Chondrocyte (in vitro differentiated cells): ENCODE measurements at regions not wholly inside any gene's neighbourhood (a gene's known extent, or its start where the extent isn't known, plus 50 kb on each side); places are given as distances from the start of the nearest gene placed in this dataset.
A peak's percentile ranks its signal among the peaks of the same experiment; 100 is the strongest.

Source experiments
- DNase-seq: peaks from one replicate; pipeline ENCODE4 v3.0.0; 2021; ENCODE audit warnings: mixed read lengths, low spot score
- H3K27ac Mint-ChIP-seq: one replicate; pipeline ENCODE4 v1.8.0; 2021; ENCODE audit warnings: mild to moderate bottlenecking, moderate library complexity, mixed read lengths; ENCODE audit not compliant: unreplicated experiment
- H3K27me3 Mint-ChIP-seq: 2 replicates; pipeline ENCODE4 v1.8.0; 2021; ENCODE audit warnings: low read depth, mixed read lengths
- H3K36me3 Mint-ChIP-seq: 2 replicates; pipeline ENCODE4 v1.8.0; 2021; ENCODE audit warnings: low read depth, mixed read lengths
- H3K4me1 Mint-ChIP-seq: 2 replicates; pipeline ENCODE4 v1.8.0; 2021; ENCODE audit warnings: low read depth, mild to moderate bottlenecking, mixed read lengths
- H3K4me3 Mint-ChIP-seq: one replicate; pipeline ENCODE4 v1.8.0; 2021; ENCODE audit warnings: mild to moderate bottlenecking, moderate library complexity, mixed read lengths; ENCODE audit not compliant: unreplicated experiment
- H3K9me3 Mint-ChIP-seq: 2 replicates; pipeline ENCODE4 v1.8.0; 2021; ENCODE audit warnings: low read depth, mixed read lengths
- TF ChIP-seq, protein P1 (sequence below): fragments of 200-600 bp; sonication (generic); IDR thresholded peaks from 2 replicates; pipeline ENCODE4 v1.5.0; 2021; ENCODE audit warnings: antibody characterized with exemption, mild to moderate bottlenecking, moderate library complexity

DNA sequence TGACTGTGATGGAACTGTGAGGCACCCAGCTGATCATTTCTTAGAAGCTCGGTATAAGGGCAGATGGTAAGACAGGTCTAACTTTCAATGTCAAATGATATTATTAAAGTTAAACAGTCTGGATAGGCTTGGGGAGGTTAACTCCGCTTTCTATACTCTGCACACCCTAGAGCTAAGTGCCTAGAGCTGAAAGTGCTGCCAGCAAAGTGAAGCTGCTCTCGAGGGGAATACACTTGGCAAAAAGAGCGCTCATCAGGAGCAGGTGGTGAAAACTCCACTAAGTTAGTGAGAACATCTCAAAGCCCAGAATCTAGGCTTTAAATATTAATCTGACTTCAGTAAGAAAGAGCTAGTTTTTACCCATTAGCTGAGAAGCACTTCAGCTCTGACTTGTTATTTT is 349.6 kb upstream of the SLC30A5 start:
- no peak for DNase-seq
- Mint-ChIP-seq H3K36me3 (no peaks in the 10 kb centered on the region), H3K27me3 (peaks cover 7% of the 10 kb centered on the region), H3K27ac (no peak overlapping the region), H3K4me1 (peaks cover 5% of the 10 kb centered on the region), H3K9me3 (no peaks in the 10 kb centered on the region), H3K4me3 (no peak overlapping the region)
- TF ChIP-seq, protein P1, sequence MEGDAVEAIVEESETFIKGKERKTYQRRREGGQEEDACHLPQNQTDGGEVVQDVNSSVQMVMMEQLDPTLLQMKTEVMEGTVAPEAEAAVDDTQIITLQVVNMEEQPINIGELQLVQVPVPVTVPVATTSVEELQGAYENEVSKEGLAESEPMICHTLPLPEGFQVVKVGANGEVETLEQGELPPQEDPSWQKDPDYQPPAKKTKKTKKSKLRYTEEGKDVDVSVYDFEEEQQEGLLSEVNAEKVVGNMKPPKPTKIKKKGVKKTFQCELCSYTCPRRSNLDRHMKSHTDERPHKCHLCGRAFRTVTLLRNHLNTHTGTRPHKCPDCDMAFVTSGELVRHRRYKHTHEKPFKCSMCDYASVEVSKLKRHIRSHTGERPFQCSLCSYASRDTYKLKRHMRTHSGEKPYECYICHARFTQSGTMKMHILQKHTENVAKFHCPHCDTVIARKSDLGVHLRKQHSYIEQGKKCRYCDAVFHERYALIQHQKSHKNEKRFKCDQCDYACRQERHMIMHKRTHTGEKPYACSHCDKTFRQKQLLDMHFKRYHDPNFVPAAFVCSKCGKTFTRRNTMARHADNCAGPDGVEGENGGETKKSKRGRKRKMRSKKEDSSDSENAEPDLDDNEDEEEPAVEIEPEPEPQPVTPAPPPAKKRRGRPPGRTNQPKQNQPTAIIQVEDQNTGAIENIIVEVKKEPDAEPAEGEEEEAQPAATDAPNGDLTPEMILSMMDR: no peak

DNA sequence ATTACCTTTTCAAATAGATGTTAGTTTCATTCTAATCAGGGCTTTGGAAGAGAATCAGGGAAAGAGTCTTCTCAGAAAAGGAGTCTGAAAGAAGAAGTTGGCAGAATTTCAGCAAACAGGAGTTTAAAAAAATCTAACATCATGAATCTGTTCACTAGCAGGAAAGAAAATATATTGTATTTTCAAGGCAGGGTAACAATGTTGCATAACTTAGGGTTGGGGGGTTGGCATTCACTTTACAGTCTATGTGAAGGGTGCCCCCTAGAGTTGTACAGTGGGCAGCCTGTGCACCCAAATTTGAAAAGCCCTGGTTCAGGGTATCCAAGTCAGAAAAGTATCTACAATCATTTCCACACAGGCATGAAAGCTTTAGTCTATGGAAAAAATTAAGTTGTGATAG is 348.4 kb upstream of the SLC30A5 start:
- peaks cover 5% of the 10 kb centered on the region for H3K4me1 Mint-ChIP-seq
- TF ChIP-seq, protein P1: peak; percentile 57
- DNase-seq: no peak
- no peaks in the 10 kb centered on the region for H3K9me3 Mint-ChIP-seq
- no peak overlapping the region for H3K4me3 Mint-ChIP-seq
- peaks cover 7% of the 10 kb centered on the region for H3K27me3 Mint-ChIP-seq
- H3K36me3 Mint-ChIP-seq: no peaks in the 10 kb centered on the region
- H3K27ac Mint-ChIP-seq: no peak overlapping the region

DNA sequence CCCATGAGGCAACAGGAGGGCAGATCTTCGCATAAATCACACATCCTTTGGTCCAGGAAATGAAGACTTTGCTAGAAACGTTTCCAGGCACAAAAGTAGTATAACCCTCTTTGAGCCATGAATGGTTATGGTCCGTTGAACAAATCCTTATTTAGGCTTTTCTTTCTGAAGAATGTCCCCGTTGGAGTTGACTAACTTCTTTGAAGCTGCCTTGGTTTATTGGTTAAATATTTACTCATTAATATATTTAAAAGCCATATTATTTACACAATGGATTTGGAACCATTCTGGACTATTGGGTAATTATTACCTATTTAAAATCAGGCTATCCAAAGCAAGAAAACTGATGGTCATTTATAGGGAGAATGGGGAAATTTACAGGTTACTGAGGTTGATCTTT is 347.6 kb upstream of the SLC30A5 start:
- TF ChIP-seq, protein P1: no peak
- Mint-ChIP-seq H3K27me3 (peaks cover 8% of the 10 kb centered on the region), H3K9me3 (no peaks in the 10 kb centered on the region), H3K36me3 (no peaks in the 10 kb centered on the region), H3K4me1 (peaks cover 5% of the 10 kb centered on the region), H3K27ac (no peak overlapping the region), H3K4me3 (no peak overlapping the region)
- DNase-seq: no peak

DNA sequence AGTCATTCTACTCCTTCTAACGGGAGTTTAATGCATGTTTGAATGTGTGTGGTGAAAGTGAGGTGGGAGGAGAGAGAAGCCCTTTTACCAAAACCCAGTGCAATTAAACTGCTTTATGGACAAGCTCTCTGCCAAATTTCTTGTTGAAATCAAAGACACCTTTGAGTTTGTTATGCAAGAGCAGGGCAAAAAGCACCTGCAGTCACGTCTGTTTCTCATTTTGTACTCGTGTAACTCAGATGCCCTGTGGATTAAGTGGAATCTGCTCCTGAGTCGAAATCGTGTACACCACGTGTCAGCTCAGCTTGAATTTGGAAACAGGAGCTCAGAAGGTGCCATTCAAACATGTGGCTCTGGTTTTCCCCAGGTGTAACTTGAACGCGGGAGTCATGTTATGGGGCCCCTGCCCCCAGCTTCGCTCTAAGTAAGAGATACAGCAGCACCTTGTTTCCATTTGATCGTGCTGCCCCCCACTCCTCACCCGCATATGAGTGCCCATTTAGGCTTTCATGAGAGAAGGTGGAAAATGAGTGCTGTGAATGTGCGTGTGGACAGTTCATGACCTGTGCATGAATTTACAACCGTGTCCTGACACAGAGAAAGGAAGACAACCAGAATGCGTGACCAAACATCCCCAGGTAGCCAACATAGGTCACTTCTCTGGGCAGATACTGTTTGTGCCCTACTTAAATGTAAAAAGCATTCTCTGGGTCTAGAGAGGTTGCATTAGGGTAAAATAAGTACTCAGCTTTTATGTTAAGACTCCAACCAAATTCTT is 347.0 kb upstream of the SLC30A5 start:
- Mint-ChIP-seq H3K27ac (no peak overlapping the region), H3K9me3 (no peaks in the 10 kb centered on the region), H3K4me1 (peaks cover 5% of the 10 kb centered on the region), H3K36me3 (no peaks in the 10 kb centered on the region), H3K4me3 (no peak overlapping the region), H3K27me3 (peaks cover 8% of the 10 kb centered on the region)
- DNase-seq: no peak
- TF ChIP-seq, protein P1: no peak

DNA sequence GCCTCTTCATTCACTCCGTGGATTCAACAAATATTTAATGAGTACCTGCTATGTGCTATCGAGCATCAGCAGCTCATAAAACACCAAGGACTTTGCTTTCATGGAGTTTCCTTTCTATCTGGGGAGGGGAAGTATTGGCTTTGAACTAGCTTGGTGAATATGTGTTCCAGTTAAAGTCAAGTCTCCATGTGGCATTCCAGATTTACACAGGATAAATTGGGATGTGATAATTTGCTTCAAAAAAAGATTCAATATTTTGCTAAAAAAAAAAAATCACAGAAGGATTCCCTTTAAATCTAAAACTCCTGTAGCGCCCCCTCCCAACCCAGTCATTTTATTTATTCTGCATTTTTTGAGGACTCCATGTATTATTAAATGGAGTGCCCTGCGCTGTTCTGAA is 346.3 kb upstream of the SLC30A5 start:
- H3K36me3 Mint-ChIP-seq: no peaks in the 10 kb centered on the region
- H3K27me3 Mint-ChIP-seq: peaks cover 8% of the 10 kb centered on the region
- no peak overlapping the region for H3K4me3 Mint-ChIP-seq
- no peak for DNase-seq
- TF ChIP-seq, protein P1: no peak
- no peaks in the 10 kb centered on the region for H3K9me3 Mint-ChIP-seq
- H3K27ac Mint-ChIP-seq: no peak overlapping the region
- H3K4me1 Mint-ChIP-seq: peaks cover 5% of the 10 kb centered on the region
